H1 (cell line): ENCODE measurements at regions not wholly inside any gene's neighbourhood (a gene's known extent, or its start where the extent isn't known, plus 50 kb on each side); places are given as distances from the start of the nearest gene placed in this dataset.

Experiments used
- FOSL1 ChIP-seq: IDR thresholded peaks from 2 replicates; pipeline ENCODE4 v1.6.1; 2011; ENCODE audit warnings: mild to moderate bottlenecking, low read depth, low read length, moderate library complexity; ENCODE audit not compliant: insufficient read depth
- SP1 ChIP-seq: IDR thresholded peaks from 2 replicates; pipeline ENCODE4 v1.6.1; 2011; ENCODE audit warnings: low read depth, low read length
- SRF ChIP-seq: IDR thresholded peaks from 2 replicates; pipeline ENCODE4 v1.6.1; 2011; ENCODE audit warnings: mild to moderate bottlenecking, low read depth, low read length, moderate library complexity
- YY1 ChIP-seq: IDR thresholded peaks from 2 replicates; pipeline ENCODE4 v1.6.1; 2011; ENCODE audit warnings: low read depth, mild to moderate bottlenecking, low read length
- TF ChIP-seq, protein P1 (sequence below): IDR thresholded peaks from 2 replicates; pipeline ENCODE4 v1.6.1; 2012; ENCODE audit warnings: inconsistent platforms

GRCh38 chr5:165139721-165140120 lies 1634.3 kb downstream of the MAT2B start:
- TF ChIP-seq, protein P1, sequence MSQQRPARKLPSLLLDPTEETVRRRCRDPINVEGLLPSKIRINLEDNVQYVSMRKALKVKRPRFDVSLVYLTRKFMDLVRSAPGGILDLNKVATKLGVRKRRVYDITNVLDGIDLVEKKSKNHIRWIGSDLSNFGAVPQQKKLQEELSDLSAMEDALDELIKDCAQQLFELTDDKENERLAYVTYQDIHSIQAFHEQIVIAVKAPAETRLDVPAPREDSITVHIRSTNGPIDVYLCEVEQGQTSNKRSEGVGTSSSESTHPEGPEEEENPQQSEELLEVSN, result no peak
- no peak for TF ChIP-seq SRF
- TF ChIP-seq YY1, result no peak
- no peak for TF ChIP-seq SP1
- no peak for TF ChIP-seq FOSL1
